HT-29 (cell line): ENCODE measurements at regions not wholly inside any gene's neighbourhood (a gene's known extent, or its start where the extent isn't known, plus 50 kb on each side); places are given as distances from the start of the nearest gene placed in this dataset.
A peak's percentile ranks its signal among the peaks of the same experiment; 100 is the strongest.
"Not testable (repeated sequence)": the region's sequence is repeated elsewhere in the genome, so short reads cannot be mapped to it uniquely, and the experiment has no call there.

Experiments
- DNase-seq: peaks from one replicate; pipeline ENCODE4 v3.0.0-alpha.2; 2015; ENCODE audit warnings: low spot score

GRCh38 chr3:40891186-40891585 lies 308.1 kb upstream of the CTNNB1 start:
- DNase-seq: no peak

- no peak for DNase-seq
Observed at GRCh38 chr3:40895109-40895508, 304.2 kb upstream of the CTNNB1 start.

- DNase-seq: no peak
Observed at GRCh38 chr3:40899286-40899712, 300.0 kb upstream of the CTNNB1 start.

- no peak for DNase-seq
Observed at GRCh38 chr3:40901298-40901697, 298.0 kb upstream of the CTNNB1 start.

- DNase-seq: no peak
Observed at GRCh38 chr3:40901796-40902195, 297.5 kb upstream of the CTNNB1 start.

GRCh38 chr3:40907907-40908465 lies 291.3 kb upstream of the CTNNB1 start:
- DNase-seq: not testable (repeated sequence)

DNA sequence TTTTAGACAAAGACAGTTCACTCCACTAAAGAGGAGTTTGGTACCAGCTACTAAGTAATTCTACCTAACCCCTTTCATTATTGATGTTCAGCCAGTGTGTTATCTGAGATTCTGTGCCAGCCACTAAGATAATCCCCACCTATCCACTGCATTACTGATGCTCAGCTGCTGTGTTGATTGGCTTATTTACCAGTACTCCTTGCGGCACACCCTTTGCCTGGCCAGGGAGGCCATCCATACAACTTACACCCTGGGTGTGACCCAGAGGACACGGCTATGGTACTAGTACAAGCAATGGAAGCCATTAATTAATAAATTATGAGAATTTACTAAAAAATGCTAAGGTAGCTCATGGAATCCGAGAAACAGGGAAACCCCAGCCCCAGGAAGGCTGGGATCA lies 290.7 kb upstream of the CTNNB1 start:
- no peak for DNase-seq

GRCh38 chr3:40911264-40911663 lies 288.0 kb upstream of the CTNNB1 start:
- DNase-seq: no peak

- peak; percentile 30 for DNase-seq
Observed at GRCh38 chr3:40911928-40912327, 287.4 kb upstream of the CTNNB1 start.

DNA sequence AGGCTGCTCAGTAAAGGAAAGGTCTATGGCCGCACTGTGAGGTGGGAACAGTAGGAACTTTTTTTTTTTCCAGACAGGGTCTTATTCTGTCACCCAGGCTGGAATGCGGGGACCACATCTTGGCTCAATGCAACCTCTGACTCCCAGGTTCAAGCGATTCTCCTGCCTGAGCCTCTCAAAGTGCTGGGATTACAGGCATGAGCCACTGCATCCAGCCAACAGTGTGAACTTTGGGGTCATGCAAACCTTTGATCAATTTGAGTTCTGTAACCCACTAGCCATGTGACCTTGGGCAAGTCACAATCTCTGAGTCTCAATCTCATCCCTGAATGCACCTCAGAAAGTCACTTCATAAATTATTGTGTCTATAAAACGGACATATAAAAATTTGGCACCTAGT lies 286.8 kb upstream of the CTNNB1 start:
- DNase-seq: no peak

DNA sequence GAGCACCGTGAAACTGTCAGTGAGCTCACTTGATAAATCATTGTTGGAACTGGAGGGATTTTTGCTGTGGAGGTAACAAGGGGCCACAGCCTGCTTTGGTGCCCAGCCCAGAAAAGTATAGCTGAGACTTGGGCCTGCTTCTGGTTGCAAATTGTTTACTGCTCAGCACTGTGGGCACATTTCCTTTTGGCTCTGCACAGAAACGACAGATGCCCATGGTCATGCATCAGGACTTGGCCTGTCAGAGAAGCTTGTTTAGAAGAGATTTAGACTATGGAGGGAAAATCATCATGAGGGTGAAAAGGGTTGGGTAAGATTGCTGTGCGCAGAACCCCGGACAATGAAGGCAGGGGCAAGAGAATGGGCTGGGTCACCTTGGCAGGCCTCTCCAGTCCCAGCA lies 286.1 kb upstream of the CTNNB1 start:
- no peak for DNase-seq

DNA sequence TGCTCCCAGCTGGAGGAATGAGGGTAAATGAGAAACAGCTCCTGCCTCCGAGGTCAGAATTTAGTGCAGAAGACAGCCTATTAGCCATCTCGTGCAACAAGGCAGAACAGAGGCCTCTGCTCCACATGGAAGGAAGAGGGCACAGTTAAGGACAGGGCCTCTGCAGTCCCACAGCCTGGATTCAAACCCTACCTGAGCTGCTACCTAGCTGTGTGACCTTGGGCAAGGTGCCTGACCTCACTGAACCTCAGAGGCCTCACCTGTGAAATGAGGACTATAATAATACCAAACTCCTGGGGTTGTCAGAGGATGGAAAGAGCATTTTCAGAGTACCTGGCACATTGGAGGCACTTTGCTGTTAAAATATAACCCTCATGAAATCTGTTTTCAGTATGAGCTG lies 285.7 kb upstream of the CTNNB1 start:
- DNase-seq: no peak

- no peak for DNase-seq
Observed at GRCh38 chr3:40914475-40914874, 284.8 kb upstream of the CTNNB1 start.

DNA sequence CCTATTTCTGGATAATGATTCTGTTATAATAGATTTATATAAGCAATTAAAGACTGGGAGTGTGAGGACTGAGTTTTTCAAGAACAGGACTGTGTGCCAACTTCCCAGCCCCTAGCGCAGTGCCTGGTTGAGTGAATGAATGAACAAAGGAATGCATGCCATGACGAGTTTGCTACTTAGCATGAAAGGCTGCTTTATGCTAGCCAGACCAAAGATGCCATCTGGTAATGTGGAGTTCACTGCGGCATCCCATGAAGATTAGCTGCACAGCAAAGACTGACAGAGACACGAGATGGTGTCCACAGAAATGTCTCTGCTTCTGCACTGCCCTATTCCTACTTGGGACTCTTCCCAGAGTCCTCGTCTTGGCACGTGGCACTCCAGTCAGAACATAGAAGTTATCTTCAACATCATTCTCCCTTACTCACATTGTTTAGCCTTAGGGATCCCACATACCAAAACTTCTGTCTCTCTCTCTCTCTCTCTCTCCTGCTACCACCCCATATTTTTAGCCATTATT lies 283.9 kb upstream of the CTNNB1 start:
- DNase-seq: no peak

- no peak for DNase-seq
Observed at GRCh38 chr3:40920041-40920440, 279.3 kb upstream of the CTNNB1 start.

- DNase-seq: no peak
Observed at GRCh38 chr3:40921251-40921650, 278.1 kb upstream of the CTNNB1 start.

GRCh38 chr3:40923143-40923542 lies 276.2 kb upstream of the CTNNB1 start:
- DNase-seq: no peak

GRCh38 chr3:40923651-40924050 lies 275.7 kb upstream of the CTNNB1 start:
- DNase-seq: no peak

GRCh38 chr3:40924559-40925141 lies 274.7 kb upstream of the CTNNB1 start:
- no peak for DNase-seq

GRCh38 chr3:40925231-40925630 lies 274.1 kb upstream of the CTNNB1 start:
- DNase-seq: no peak

GRCh38 chr3:40930131-40930538 lies 269.2 kb upstream of the CTNNB1 start:
- no peak for DNase-seq

- no peak for DNase-seq
Observed at GRCh38 chr3:40930756-40931155, 268.5 kb upstream of the CTNNB1 start.

- no peak for DNase-seq
Observed at GRCh38 chr3:40938591-40938990, 260.7 kb upstream of the CTNNB1 start.
